DOHH2 (cell line): ENCODE measurements at regions not wholly inside any gene's neighbourhood (a gene's known extent, or its start where the extent isn't known, plus 50 kb on each side); places are given as distances from the start of the nearest gene placed in this dataset.

Experiments
- H3F3A ChIP-seq: fragments of 200-600 bp; sonication (generic), shearing (Covaris generic); 2 replicates; pipeline ENCODE4 v1.6.0; 2016; ENCODE audit warnings: antibody characterized with exemption, mild to moderate bottlenecking; ENCODE audit not compliant: control insufficient read depth, insufficient read depth
- H3K27ac ChIP-seq: fragments of 200-600 bp; sonication (generic); 2 replicates; pipeline ENCODE4 v1.5.1; 2014; ENCODE audit warnings: low read depth, mild to moderate bottlenecking, low read length, moderate library complexity
- H3K27me3 ChIP-seq: fragments of 200-600 bp; sonication (generic); 2 replicates; pipeline ENCODE4 v1.6.1; 2014; ENCODE audit warnings: mild to moderate bottlenecking, low read length, mixed read lengths; ENCODE audit not compliant: control insufficient read depth
- H3K36me3 ChIP-seq: fragments of 200-600 bp; sonication (generic); 2 replicates; pipeline ENCODE4 v1.6.1; 2014; ENCODE audit warnings: mild to moderate bottlenecking, low read length, moderate library complexity, mixed read lengths; ENCODE audit not compliant: control insufficient read depth
- H3K4me1 ChIP-seq: fragments of 200-600 bp; sonication (generic); 2 replicates; pipeline ENCODE4 v1.6.1; 2014; ENCODE audit warnings: mild to moderate bottlenecking, low read length, mixed read lengths; ENCODE audit not compliant: control insufficient read depth
- H3K4me2 ChIP-seq: fragments of 200-600 bp; sonication (generic); 2 replicates; pipeline ENCODE4 v1.6.0; 2014; ENCODE audit warnings: mild to moderate bottlenecking, low read length, moderate library complexity
- H3K4me3 ChIP-seq: fragments of 200-600 bp; sonication (generic); 2 replicates; pipeline ENCODE4 v1.5.1; 2014; ENCODE audit warnings: mild to moderate bottlenecking, low read length, mixed read lengths
- H3K79me2 ChIP-seq: fragments of 200-600 bp; sonication (generic); 2 replicates; pipeline ENCODE4 v1.6.1; 2014; ENCODE audit warnings: mild to moderate bottlenecking, low read length, mixed read lengths; ENCODE audit not compliant: control insufficient read depth
- H3K9me2 ChIP-seq: fragments of 200-600 bp; sonication (generic); replicated peaks from 2 replicates; pipeline ENCODE4 v1.6.1; 2014; ENCODE audit warnings: mild to moderate bottlenecking, low read length, mixed read lengths; ENCODE audit not compliant: control insufficient read depth
- H3K9me3 ChIP-seq: fragments of 200-600 bp; sonication (generic); 2 replicates; pipeline ENCODE4 v1.6.1; 2014; ENCODE audit warnings: antibody characterized with exemption, low read length, mixed read lengths; ENCODE audit not compliant: control insufficient read depth, insufficient read depth
- H4K20me1 ChIP-seq: fragments of 200-600 bp; sonication (generic); 2 replicates; pipeline ENCODE4 v1.6.0; 2014; ENCODE audit warnings: low read depth, mild to moderate bottlenecking, antibody characterized with exemption, low read length, moderate library complexity; ENCODE audit not compliant: control insufficient read depth, insufficient read depth
- CTCF ChIP-seq: fragments of 200-600 bp; sonication (generic); IDR thresholded peaks from one replicate; pipeline ENCODE4 v1.5.1; 2014; ENCODE audit warnings: antibody characterized with exemption, mild to moderate bottlenecking, low read depth, low read length; ENCODE audit not compliant: poor library complexity, severe bottlenecking
- EZH2phosphoT487 ChIP-seq: fragments of 200-600 bp; sonication (generic); IDR thresholded peaks from 2 replicates; pipeline ENCODE4 v1.6.1; 2017; ENCODE audit warnings: borderline replicate concordance, mild to moderate bottlenecking, antibody characterized with exemption, low read length, moderate library complexity, mixed read lengths

- H3K4me2 ChIP-seq = no peak overlapping the region
- H3K4me3 ChIP-seq = no peak overlapping the region
- H3K36me3 ChIP-seq = no peaks in the 10 kb centered on the region
- H3K9me2 ChIP-seq = no peaks in the 10 kb centered on the region
- peaks cover 16% of the 10 kb centered on the region for H3K4me1 ChIP-seq
- no peaks in the 10 kb centered on the region for H3K79me2 ChIP-seq
- no peak overlapping the region for H3K27ac ChIP-seq
- TF ChIP-seq CTCF = no peak
- TF ChIP-seq EZH2phosphoT487 = no peak
- no peaks in the 10 kb centered on the region for H3K27me3 ChIP-seq
- no peaks in the 10 kb centered on the region for H4K20me1 ChIP-seq
- H3F3A ChIP-seq = no peaks in the 10 kb centered on the region
- no peaks in the 10 kb centered on the region for H3K9me3 ChIP-seq
Observed at GRCh38 chr15:68871507-68871906, 50.8 kb upstream of the ANP32A start.

- Histone ChIP-seq H3K9me2 (no peaks in the 10 kb centered on the region), H3K4me2 (no peak overlapping the region), H3K4me1 (peaks cover 16% of the 10 kb centered on the region), H3K79me2 (no peaks in the 10 kb centered on the region), H3K9me3 (no peaks in the 10 kb centered on the region), H3F3A (no peaks in the 10 kb centered on the region), H4K20me1 (no peaks in the 10 kb centered on the region), H3K36me3 (no peaks in the 10 kb centered on the region), H3K27me3 (peaks cover 15% of the 10 kb centered on the region), H3K27ac (no peak overlapping the region), H3K4me3 (no peak overlapping the region)
- TF ChIP-seq EZH2phosphoT487 (no peak), CTCF (peak; percentile 57)
Observed at GRCh38 chr15:68874788-68875187, 54.1 kb upstream of the ANP32A start.

GRCh38 chr15:68875377-68876116 is 54.8 kb upstream of the SPESP1 start:
- Histone ChIP-seq H3K27ac (no peak overlapping the region), H3K27me3 (peaks cover 15% of the 10 kb centered on the region), H3K4me3 (peak overlapping the region; percentile 42), H3F3A (no peaks in the 10 kb centered on the region), H3K79me2 (no peaks in the 10 kb centered on the region), H3K9me3 (no peaks in the 10 kb centered on the region), H3K36me3 (no peaks in the 10 kb centered on the region), H3K4me2 (peak overlapping the region; percentile 65), H3K9me2 (no peaks in the 10 kb centered on the region), H3K4me1 (peaks cover 16% of the 10 kb centered on the region), H4K20me1 (no peaks in the 10 kb centered on the region)
- TF ChIP-seq EZH2phosphoT487 (no peak), CTCF (peak; percentile 88)
